Nephron (organoid): ENCODE measurements at regions not wholly inside any gene's neighbourhood (a gene's known extent, or its start where the extent isn't known, plus 50 kb on each side); places are given as distances from the start of the nearest gene placed in this dataset.

Experiments
- H3K27ac Mint-ChIP-seq, 3 experiments: 2 replicates each; pipeline ENCODE4 v1.8.0; 2020; ENCODE audit warnings: mixed read lengths in 3 of 3, mild to moderate bottlenecking in 2 of 3, moderate library complexity in 1 of 3
- H3K27me3 Mint-ChIP-seq: 2 replicates; pipeline ENCODE4 v1.8.0; 2021; ENCODE audit warnings: low read depth, mild to moderate bottlenecking, moderate library complexity, mixed read lengths
- H3K36me3 Mint-ChIP-seq: 2 replicates; pipeline ENCODE4 v1.8.0; 2020; ENCODE audit warnings: low read depth, mixed read lengths
- H3K4me1 Mint-ChIP-seq: 2 replicates; pipeline ENCODE4 v1.8.0; 2020; ENCODE audit warnings: mixed read lengths
- H3K4me3 Mint-ChIP-seq, 3 experiments: 2 replicates each; pipeline ENCODE4 v1.8.0; 2020; ENCODE audit warnings: mild to moderate bottlenecking in 3 of 3, mixed read lengths in 3 of 3, moderate library complexity in 2 of 3
- H3K9me3 Mint-ChIP-seq: 2 replicates; pipeline ENCODE4 v1.8.0; 2020; ENCODE audit warnings: mixed read lengths
- CTCF ChIP-seq, 3 experiments: fragments of 200-600 bp; sonication (generic); IDR thresholded peaks; one replicate each; pipeline ENCODE4 v1.5.0; 2021; ENCODE audit warnings: antibody characterized with exemption in 3 of 3; ENCODE audit not compliant: unreplicated experiment in 3 of 3

GRCh38 chr17:15085890-15086677 lies 179.0 kb downstream of the PMP22 start:
- Mint-ChIP-seq H3K27ac (no peak overlapping the region), H3K4me1 (no peaks in the 10 kb centered on the region), H3K27me3 (no peaks in the 10 kb centered on the region), H3K36me3 (no peaks in the 10 kb centered on the region), H3K9me3 (no peaks in the 10 kb centered on the region), H3K4me3 (no peak overlapping the region)
- TF ChIP-seq CTCF (IDR thresholded peaks at IDR 0.05; ENCODE audit: unreplicated experiment in 3 of 3) = no peak

GRCh38 chr17:15083225-15083624 lies 181.9 kb downstream of the PMP22 start:
- Mint-ChIP-seq H3K4me1 (no peaks in the 10 kb centered on the region), H3K27me3 (peaks cover 5% of the 10 kb centered on the region), H3K36me3 (no peaks in the 10 kb centered on the region), H3K9me3 (peaks cover 3% of the 10 kb centered on the region), H3K27ac (no peak overlapping the region), H3K4me3 (no peak overlapping the region)
- no peak for TF ChIP-seq CTCF (IDR thresholded peaks at IDR 0.05; ENCODE audit: unreplicated experiment in 3 of 3)

- TF ChIP-seq CTCF (IDR thresholded peaks at IDR 0.05; ENCODE audit: unreplicated experiment in 3 of 3) = no peak
- Mint-ChIP-seq H3K9me3 (peaks cover 3% of the 10 kb centered on the region), H3K36me3 (no peaks in the 10 kb centered on the region), H3K27ac (no peak overlapping the region), H3K4me3 (no peak overlapping the region), H3K27me3 (peaks cover 5% of the 10 kb centered on the region), H3K4me1 (no peaks in the 10 kb centered on the region)
Observed at GRCh38 chr17:15081008-15081407, 184.1 kb downstream of the PMP22 start.

GRCh38 chr17:15078570-15078969 lies 186.6 kb downstream of the PMP22 start:
- Mint-ChIP-seq H3K9me3 (peaks cover 3% of the 10 kb centered on the region), H3K27me3 (peaks cover 5% of the 10 kb centered on the region), H3K4me1 (no peaks in the 10 kb centered on the region), H3K36me3 (no peaks in the 10 kb centered on the region), H3K4me3 (no peak overlapping the region), H3K27ac (no peak overlapping the region)
- no peak for TF ChIP-seq CTCF (IDR thresholded peaks at IDR 0.05; ENCODE audit: unreplicated experiment in 3 of 3)

- no peaks in the 10 kb centered on the region for H3K36me3 Mint-ChIP-seq
- H3K27me3 Mint-ChIP-seq = peaks cover 5% of the 10 kb centered on the region
- H3K9me3 Mint-ChIP-seq = peaks cover 3% of the 10 kb centered on the region
- H3K4me1 Mint-ChIP-seq = no peaks in the 10 kb centered on the region
- H3K4me3 Mint-ChIP-seq = no peak overlapping the region
- no peak overlapping the region for H3K27ac Mint-ChIP-seq
- TF ChIP-seq CTCF (IDR thresholded peaks at IDR 0.05; ENCODE audit: unreplicated experiment in 3 of 3) = no peak
Observed at GRCh38 chr17:15076991-15077663, 188.0 kb downstream of the PMP22 start.
